ENCODE measurements at regions not wholly inside any gene's neighbourhood (a gene's known extent, or its start where the extent isn't known, plus 50 kb on each side); places are given as distances from the start of the nearest gene placed in this dataset.
A peak's percentile ranks its signal among the peaks of the same experiment; 100 is the strongest.

DNA sequence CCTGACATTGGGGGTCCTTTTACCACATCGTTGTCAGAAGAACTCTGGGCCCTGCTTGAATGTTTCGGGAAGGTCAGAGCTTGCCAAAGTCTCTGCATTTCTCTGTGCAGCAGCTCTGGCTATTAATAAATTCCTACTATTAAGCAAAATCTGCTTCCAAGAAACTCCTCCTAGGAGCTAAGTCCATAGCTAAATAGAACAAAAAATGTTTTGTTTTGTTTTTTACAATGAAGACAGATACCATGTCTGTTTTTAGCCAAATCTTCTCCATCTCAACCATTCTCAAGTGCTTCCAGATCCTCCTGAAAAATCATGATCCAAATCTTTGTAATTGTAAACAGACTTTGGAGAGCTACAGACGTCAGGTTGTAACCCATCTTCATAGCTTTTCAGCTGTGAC lies 161.6 kb downstream of the SPATA18 start:
- Histone ChIP-seq H3K27ac (no peak overlapping the region), H3K27me3 (no peaks in the 10 kb centered on the region), H3K4me3 (no peak overlapping the region), H3K9me3 (peaks cover 0 to 3% (median 0%) of the 10 kb centered on the region in 4 donors), H3K36me3 (no peaks in the 10 kb centered on the region), H3K4me1 (no peaks in the 10 kb centered on the region)
- intact Hi-C loops (cut with DNase I): no loop called here
- DNase-seq: no peak
- TF ChIP-seq EP300 (IDR thresholded peaks at IDR 0.05): no peak
- TF ChIP-seq POLR2A (IDR thresholded peaks at IDR 0.05): no peak
- no peak for TF ChIP-seq POLR2AphosphoS5 (IDR thresholded peaks at IDR 0.05)
- TF ChIP-seq, protein P1, sequence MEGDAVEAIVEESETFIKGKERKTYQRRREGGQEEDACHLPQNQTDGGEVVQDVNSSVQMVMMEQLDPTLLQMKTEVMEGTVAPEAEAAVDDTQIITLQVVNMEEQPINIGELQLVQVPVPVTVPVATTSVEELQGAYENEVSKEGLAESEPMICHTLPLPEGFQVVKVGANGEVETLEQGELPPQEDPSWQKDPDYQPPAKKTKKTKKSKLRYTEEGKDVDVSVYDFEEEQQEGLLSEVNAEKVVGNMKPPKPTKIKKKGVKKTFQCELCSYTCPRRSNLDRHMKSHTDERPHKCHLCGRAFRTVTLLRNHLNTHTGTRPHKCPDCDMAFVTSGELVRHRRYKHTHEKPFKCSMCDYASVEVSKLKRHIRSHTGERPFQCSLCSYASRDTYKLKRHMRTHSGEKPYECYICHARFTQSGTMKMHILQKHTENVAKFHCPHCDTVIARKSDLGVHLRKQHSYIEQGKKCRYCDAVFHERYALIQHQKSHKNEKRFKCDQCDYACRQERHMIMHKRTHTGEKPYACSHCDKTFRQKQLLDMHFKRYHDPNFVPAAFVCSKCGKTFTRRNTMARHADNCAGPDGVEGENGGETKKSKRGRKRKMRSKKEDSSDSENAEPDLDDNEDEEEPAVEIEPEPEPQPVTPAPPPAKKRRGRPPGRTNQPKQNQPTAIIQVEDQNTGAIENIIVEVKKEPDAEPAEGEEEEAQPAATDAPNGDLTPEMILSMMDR (IDR thresholded peaks at IDR 0.05): no peak
- WGBS, 2 donors: 74 to 82% methylated on average over 3 of the region's 3 CpGs

DNA sequence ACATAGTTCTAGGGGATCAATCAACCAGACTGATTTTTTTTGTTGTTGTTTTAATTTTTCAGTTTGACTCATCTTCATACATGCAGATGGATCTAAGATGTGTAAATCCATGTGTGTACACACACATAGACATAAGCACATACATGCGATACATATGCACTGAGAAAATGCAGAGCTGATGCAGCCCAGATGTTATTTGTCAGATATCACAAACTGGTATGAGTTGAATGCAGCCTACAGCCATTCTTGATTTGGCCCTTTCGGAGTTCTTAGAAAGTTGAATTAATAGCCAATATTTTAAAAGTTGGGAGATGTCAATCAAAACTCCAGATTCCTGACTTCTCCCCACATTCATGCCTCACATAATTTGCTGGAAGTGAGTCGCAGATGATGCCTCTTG lies 180.4 kb downstream of the SPATA18 start:
- H3K9me3 ChIP-seq: no peaks in the 10 kb centered on the region
- TF ChIP-seq, protein P1 (IDR thresholded peaks at IDR 0.05): no peak
- TF ChIP-seq POLR2A (IDR thresholded peaks at IDR 0.05) (no peak), POLR2AphosphoS5 (IDR thresholded peaks at IDR 0.05) (no peak), EP300 (IDR thresholded peaks at IDR 0.05) (no peak)
- no peak overlapping the region for H3K4me3 ChIP-seq
- no peaks in the 10 kb centered on the region for H3K4me1 ChIP-seq
- H3K27me3 ChIP-seq: no peaks in the 10 kb centered on the region
- 65 to 80% methylated on average over 3 of the region's 3 CpGs for WGBS, 2 donors
- no peaks in the 10 kb centered on the region for H3K36me3 ChIP-seq
- no peak overlapping the region for H3K27ac ChIP-seq
- no peak for DNase-seq
- intact Hi-C loops (cut with DNase I): loop anchor here (5.0 kb wide), 1 partner anchor 751 kb away; no protein-coding TSS in a partner anchor

DNA sequence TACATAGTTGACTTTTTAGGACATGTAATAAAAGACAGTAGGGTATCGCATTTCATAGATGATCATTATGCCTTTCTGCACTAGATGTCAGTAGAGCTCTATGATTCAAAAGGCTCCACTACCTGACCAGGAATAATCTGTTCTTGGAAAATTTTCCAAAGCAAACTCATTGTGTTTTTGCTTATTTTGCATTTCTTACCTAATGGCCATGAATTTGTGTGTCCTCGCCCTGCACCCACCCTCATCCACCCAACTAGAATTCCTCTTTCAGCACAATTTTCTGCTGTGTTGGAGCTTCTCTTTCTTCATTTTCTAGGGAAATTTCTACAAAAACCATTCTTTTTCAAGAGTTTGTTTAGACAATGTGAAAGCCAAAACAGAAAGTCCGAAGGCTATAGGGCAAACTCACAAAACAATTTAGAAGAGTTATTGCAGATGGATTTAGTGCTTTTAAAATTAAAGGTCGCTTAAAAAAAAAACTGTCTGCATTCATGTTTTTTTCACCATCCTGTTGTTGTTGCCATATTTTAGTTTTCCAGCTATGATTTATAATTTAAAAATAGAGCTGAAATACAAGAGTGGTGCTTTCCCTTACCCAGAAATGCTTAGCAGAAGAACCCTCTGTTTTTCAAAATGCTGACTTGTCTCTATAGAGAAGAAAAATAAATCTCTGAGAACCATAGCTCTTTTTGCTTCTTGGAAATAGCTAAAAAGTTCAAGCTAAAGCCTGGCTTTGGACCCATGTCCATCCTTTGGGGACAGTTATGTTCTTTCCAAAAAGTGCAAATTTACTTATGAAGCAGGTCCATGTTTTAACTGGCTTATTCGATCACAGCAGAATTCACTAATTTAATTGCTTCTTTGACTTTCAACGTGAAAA lies 183.7 kb downstream of the SPATA18 start:
- H3K27me3 ChIP-seq: no peaks in the 10 kb centered on the region
- no peaks in the 10 kb centered on the region for H3K4me1 ChIP-seq
- no peak for DNase-seq
- intact Hi-C loops (cut with DNase I): loop anchor here (5.0 kb wide), 1 partner anchor 748 kb away; no protein-coding TSS in a partner anchor
- no peak overlapping the region for H3K4me3 ChIP-seq
- no peaks in the 10 kb centered on the region for H3K9me3 ChIP-seq
- H3K36me3 ChIP-seq: no peaks in the 10 kb centered on the region
- TF ChIP-seq POLR2AphosphoS5 (IDR thresholded peaks at IDR 0.05) (no peak), EP300 (IDR thresholded peaks at IDR 0.05) (no peak)
- TF ChIP-seq, protein P1 (IDR thresholded peaks at IDR 0.05): peak in 2 of 4 experiments; percentile 18 to 41
- WGBS, 2 donors: 40 to 57% methylated on average over 6 of the region's 6 CpGs
- no peak overlapping the region for H3K27ac ChIP-seq

DNA sequence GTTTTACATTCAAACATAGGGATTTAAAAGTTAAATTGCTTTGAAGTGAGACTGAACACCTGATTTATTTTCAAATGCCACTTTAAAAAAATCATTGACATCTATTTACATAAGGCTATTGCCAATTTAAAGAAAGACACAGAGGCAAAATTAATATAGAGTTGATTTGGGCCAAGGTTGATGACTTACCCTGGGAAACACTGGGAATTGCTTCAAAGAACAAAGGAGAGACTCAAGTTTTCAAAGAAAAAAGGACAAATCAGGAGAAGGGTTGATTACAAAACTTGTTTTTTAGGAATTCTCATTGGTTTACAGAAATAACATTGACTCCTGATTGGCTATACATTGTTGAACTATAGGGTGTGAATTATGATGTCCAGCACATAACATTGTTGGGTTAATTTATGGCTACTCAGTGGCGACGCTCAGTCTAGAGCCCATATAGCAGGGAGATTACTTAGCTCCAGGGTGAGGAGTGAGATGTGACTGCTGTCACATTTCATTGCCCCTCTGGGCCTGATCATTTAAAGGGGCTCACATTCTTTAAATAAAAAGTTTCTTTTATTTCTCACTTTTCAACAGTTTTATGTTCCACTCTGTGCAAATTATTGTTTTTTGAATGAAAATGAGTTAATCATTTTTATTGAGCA lies 184.6 kb downstream of the SPATA18 start:
- Histone ChIP-seq H3K4me3 (no peak overlapping the region), H3K36me3 (no peaks in the 10 kb centered on the region), H3K27ac (no peak overlapping the region), H3K27me3 (no peaks in the 10 kb centered on the region), H3K9me3 (no peaks in the 10 kb centered on the region), H3K4me1 (no peaks in the 10 kb centered on the region)
- TF ChIP-seq, protein P1 (IDR thresholded peaks at IDR 0.05): no peak
- TF ChIP-seq POLR2A (IDR thresholded peaks at IDR 0.05) (no peak), EP300 (IDR thresholded peaks at IDR 0.05) (no peak), POLR2AphosphoS5 (IDR thresholded peaks at IDR 0.05) (no peak)
- intact Hi-C loops (cut with DNase I): no loop called here
- WGBS, 2 donors: 28 to 72% methylated on average over 2 of the region's 2 CpGs
- DNase-seq: no peak
